ENCODE measurements at regions not wholly inside any gene's neighbourhood (a gene's known extent, or its start where the extent isn't known, plus 50 kb on each side); places are given as distances from the start of the nearest gene placed in this dataset.

DNA sequence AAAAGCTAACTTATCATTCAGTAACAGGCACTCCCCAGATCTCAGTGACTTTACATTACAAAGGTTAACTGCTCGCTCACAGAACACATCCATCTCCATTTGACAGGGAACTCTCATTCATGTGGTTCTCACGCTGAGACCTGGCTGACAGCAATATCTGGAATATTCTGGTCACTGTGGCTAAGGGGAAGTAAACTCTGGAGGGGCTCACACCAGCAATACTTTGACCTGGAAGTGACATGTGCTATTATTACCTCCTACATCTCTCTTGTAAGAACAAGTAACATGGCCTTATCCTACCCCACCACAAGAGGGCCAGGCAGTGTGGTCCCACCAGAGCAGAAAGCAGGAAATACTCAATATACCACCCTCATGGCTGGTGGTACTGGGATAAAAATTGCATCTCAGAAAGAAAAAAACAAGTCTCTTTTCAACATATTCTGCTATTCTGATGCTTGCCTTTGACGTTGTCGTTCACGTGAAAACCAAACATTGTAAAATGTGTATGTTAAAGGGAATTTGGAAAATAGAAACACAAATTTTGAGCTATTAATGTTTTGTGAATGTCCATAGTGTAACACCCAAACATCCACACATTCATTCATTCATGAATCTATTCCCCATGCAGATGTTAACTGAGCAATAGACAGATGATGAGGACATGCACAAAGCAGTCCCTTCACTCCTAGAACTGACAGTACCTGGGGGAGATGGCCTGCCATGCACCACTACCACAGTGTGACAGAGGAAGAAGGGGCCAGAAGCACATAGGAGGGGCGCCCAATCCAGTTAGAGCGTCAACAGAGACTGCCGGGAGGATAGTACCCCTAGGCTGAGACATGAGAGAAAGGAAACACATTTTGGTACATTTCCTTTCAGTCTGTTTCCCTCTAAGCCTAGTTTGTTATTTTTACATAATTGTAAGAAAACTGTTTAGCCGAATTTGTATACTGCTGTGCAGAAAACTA lies 166.0 kb upstream of the SP4 start:
- Histone ChIP-seq H3K36me3 (ENCODE audit: control insufficient read depth in 2 of 2, insufficient read depth in 2 of 2, low read length in 1 of 2) (no peaks in the 10 kb centered on the region), H3K4me2 (ENCODE audit: control insufficient read depth, insufficient read depth) (no peak overlapping the region), H4K20me1 (ENCODE audit: control insufficient read depth, insufficient read depth) (no peaks in the 10 kb centered on the region), H3K9me3 (replicated peaks; ENCODE audit: control insufficient read depth, insufficient read depth, low read length) (no peaks in the 10 kb centered on the region), H3K27ac (ENCODE audit: control insufficient read depth, insufficient read depth) (no peak overlapping the region), H3K27me3 (replicated peaks in 1 of 2; ENCODE audit: control insufficient read depth in 2 of 2, insufficient read depth in 2 of 2, low read length in 1 of 2) (no peaks in the 10 kb centered on the region), H2AFZ (ENCODE audit: control insufficient read depth, low read depth, low read length) (peak overlapping the region; percentile 74), H3K4me1 (ENCODE audit: control insufficient read depth, insufficient read depth, low read length) (peaks cover 2% of the 10 kb centered on the region; the same call in 1 of the 2 replicates), H3K79me2 (ENCODE audit: control insufficient read depth, insufficient read depth, low read length) (no peaks in the 10 kb centered on the region), H3K9ac (ENCODE audit: control insufficient read depth, insufficient read depth, low read length) (no peak overlapping the region), H3K4me3 (no peak overlapping the region)
- in situ Hi-C loops (cut with MboI) = no loop called here
- ChIA-PET RAD21 (ENCODE audit: unreplicated experiment) (interaction anchor here (0.5 to 4.7 kb wide), 21 partner anchors 8 to 505 kb away, joined by 3 to 37 read pairs (median 5); partner anchors contain the start of gene SP4), CTCF (interaction anchor here (0.6 to 4.2 kb wide), 41 partner anchors 8 to 1514 kb away, joined by 3 to 20 read pairs (median 4); partner anchors contain the start of gene SP4), SMC1A (ENCODE audit: uncharacterized antibody, unreplicated experiment) (interaction anchor here (0.6 to 10.1 kb wide), 42 partner anchors 8 to 822 kb away, joined by 3 to 55 read pairs (median 4); no protein-coding TSS in a partner anchor), POLR2A (interaction anchor here (0.5 to 1.3 kb wide), 4 partner anchors 84 to 1058 kb away, joined by 3 to 4 read pairs (median 3); no protein-coding TSS in a partner anchor)
- intact Hi-C loops (cut with micrococcal nuclease; ENCODE audit: unreplicated experiment) = loop anchor here (2.0 kb wide), 1 partner anchor 91 kb away; no protein-coding TSS in a partner anchor
- FAIRE-seq (peak; percentile 35), ATAC-seq (peak; percentile 99), DNase-seq (ENCODE audit: low read depth, low spot score) (peak; percentile 12)
- no TSS peak for BruUV-seq (replicated peaks)
- WGBS (ENCODE audit: insufficient coverage, insufficient replicate concordance, low lambda C conversion rate, missing lambda C conversion rate) = 30% methylated on average over 9 of the region's 9 CpGs
- TF ChIP-seq, protein P1, sequence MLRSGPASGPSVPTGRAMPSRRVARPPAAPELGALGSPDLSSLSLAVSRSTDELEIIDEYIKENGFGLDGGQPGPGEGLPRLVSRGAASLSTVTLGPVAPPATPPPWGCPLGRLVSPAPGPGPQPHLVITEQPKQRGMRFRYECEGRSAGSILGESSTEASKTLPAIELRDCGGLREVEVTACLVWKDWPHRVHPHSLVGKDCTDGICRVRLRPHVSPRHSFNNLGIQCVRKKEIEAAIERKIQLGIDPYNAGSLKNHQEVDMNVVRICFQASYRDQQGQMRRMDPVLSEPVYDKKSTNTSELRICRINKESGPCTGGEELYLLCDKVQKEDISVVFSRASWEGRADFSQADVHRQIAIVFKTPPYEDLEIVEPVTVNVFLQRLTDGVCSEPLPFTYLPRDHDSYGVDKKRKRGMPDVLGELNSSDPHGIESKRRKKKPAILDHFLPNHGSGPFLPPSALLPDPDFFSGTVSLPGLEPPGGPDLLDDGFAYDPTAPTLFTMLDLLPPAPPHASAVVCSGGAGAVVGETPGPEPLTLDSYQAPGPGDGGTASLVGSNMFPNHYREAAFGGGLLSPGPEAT (IDR thresholded peaks at IDR 0.05; ENCODE audit: low read depth) = 0 out of 2 replicates have a peak, but pooled peaks have one; percentile 12
- TF ChIP-seq CBFB (IDR thresholded peaks at IDR 0.05; ENCODE audit: low read depth) = peak; percentile 23; the same call in 1 of the 2 replicates
- no peak for TF ChIP-seq HDAC2 (IDR thresholded peaks at IDR 0.05)
- no peak for TF ChIP-seq HSF1 (IDR thresholded peaks at IDR 0.05; ENCODE audit: low read depth, low read length)
- no peak for TF ChIP-seq ZNF217 (IDR thresholded peaks at IDR 0.05)
- 0 out of 2 replicates have a peak, but pooled peaks have one; percentile 24 for TF ChIP-seq MTA2 (IDR thresholded peaks at IDR 0.05; ENCODE audit: low read depth)
- no peak for TF ChIP-seq ATF7 (IDR thresholded peaks at IDR 0.05; ENCODE audit: low read depth)
- no peak for TF ChIP-seq CBX5 (IDR thresholded peaks at IDR 0.05; ENCODE audit: low read depth)
- TF ChIP-seq YY1 (IDR thresholded peaks at IDR 0.05; ENCODE audit: low read depth, low read length) = peak; percentile 78; the same call in 1 of the 2 replicates
- peak; percentile 32; the same call in 1 of the 2 replicates for TF ChIP-seq BMI1 (IDR thresholded peaks at IDR 0.05; ENCODE audit: borderline replicate concordance)
- TF ChIP-seq MYC (IDR thresholded peaks at IDR 0.05; ENCODE audit: insufficient read depth, insufficient read length, insufficient replicate concordance, low read length, severe bottlenecking) = no peak
- no peak for TF ChIP-seq SIN3A (IDR thresholded peaks at IDR 0.05; ENCODE audit: low read depth, low read length)
- TF ChIP-seq, protein P2, sequence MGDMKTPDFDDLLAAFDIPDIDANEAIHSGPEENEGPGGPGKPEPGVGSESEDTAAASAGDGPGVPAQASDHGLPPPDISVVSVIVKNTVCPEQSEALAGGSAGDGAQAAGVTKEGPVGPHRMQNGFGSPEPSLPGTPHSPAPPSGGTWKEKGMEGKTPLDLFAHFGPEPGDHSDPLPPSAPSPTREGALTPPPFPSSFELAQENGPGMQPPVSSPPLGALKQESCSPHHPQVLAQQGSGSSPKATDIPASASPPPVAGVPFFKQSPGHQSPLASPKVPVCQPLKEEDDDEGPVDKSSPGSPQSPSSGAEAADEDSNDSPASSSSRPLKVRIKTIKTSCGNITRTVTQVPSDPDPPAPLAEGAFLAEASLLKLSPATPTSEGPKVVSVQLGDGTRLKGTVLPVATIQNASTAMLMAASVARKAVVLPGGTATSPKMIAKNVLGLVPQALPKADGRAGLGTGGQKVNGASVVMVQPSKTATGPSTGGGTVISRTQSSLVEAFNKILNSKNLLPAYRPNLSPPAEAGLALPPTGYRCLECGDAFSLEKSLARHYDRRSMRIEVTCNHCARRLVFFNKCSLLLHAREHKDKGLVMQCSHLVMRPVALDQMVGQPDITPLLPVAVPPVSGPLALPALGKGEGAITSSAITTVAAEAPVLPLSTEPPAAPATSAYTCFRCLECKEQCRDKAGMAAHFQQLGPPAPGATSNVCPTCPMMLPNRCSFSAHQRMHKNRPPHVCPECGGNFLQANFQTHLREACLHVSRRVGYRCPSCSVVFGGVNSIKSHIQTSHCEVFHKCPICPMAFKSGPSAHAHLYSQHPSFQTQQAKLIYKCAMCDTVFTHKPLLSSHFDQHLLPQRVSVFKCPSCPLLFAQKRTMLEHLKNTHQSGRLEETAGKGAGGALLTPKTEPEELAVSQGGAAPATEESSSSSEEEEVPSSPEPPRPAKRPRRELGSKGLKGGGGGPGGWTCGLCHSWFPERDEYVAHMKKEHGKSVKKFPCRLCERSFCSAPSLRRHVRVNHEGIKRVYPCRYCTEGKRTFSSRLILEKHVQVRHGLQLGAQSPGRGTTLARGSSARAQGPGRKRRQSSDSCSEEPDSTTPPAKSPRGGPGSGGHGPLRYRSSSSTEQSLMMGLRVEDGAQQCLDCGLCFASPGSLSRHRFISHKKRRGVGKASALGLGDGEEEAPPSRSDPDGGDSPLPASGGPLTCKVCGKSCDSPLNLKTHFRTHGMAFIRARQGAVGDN (IDR thresholded peaks at IDR 0.05) = 0 out of 2 replicates have a peak, but pooled peaks have one; percentile 23
